ENCODE measurements at regions not wholly inside any gene's neighbourhood (a gene's known extent, or its start where the extent isn't known, plus 50 kb on each side); places are given as distances from the start of the nearest gene placed in this dataset.

GRCh38 chr18:10371165-10371564, 83.3 kb upstream of the APCDD1 start:
- no peak for TF ChIP-seq RAD21 (IDR thresholded peaks at IDR 0.05; ENCODE audit: low read depth)
- TF ChIP-seq NFIC (IDR thresholded peaks at IDR 0.05): no peak
- TF ChIP-seq TEAD4 (IDR thresholded peaks at IDR 0.05): no peak
- TF ChIP-seq, protein P1, sequence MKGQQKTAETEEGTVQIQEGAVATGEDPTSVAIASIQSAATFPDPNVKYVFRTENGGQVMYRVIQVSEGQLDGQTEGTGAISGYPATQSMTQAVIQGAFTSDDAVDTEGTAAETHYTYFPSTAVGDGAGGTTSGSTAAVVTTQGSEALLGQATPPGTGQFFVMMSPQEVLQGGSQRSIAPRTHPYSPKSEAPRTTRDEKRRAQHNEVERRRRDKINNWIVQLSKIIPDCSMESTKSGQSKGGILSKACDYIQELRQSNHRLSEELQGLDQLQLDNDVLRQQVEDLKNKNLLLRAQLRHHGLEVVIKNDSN (IDR thresholded peaks at IDR 0.05): no peak
- TF ChIP-seq ZBTB7A (IDR thresholded peaks at IDR 0.05; ENCODE audit: low read depth): no peak
- TF ChIP-seq FOXM1 (IDR thresholded peaks at IDR 0.05; ENCODE audit: borderline replicate concordance, low read depth): no peak
- no peak for TF ChIP-seq TCF12 (IDR thresholded peaks at IDR 0.05; ENCODE audit: low read depth)
- no peak for TF ChIP-seq MAX (IDR thresholded peaks at IDR 0.05)
- TF ChIP-seq EP300 (IDR thresholded peaks at IDR 0.05; ENCODE audit: borderline replicate concordance): no peak
- TF ChIP-seq EGR1 (IDR thresholded peaks at IDR 0.05): no peak
- TF ChIP-seq YY1 (IDR thresholded peaks at IDR 0.05; ENCODE audit: low read depth): no peak

GRCh38 chr18:10374195-10374594, 80.2 kb upstream of the APCDD1 start:
- TF ChIP-seq NFIC (IDR thresholded peaks at IDR 0.05) (no peak), TCF12 (IDR thresholded peaks at IDR 0.05; ENCODE audit: low read depth) (no peak), EP300 (IDR thresholded peaks at IDR 0.05; ENCODE audit: borderline replicate concordance) (no peak), TAF1 (IDR thresholded peaks at IDR 0.05; ENCODE audit: low read depth) (no peak), ZBTB7A (IDR thresholded peaks at IDR 0.05; ENCODE audit: low read depth) (no peak), RAD21 (IDR thresholded peaks at IDR 0.05; ENCODE audit: low read depth) (no peak), FOXM1 (IDR thresholded peaks at IDR 0.05; ENCODE audit: borderline replicate concordance, low read depth) (no peak), EGR1 (IDR thresholded peaks at IDR 0.05) (no peak), REST (IDR thresholded peaks at IDR 0.05; ENCODE audit: low read depth) (no peak), MAX (IDR thresholded peaks at IDR 0.05) (no peak), TEAD4 (IDR thresholded peaks at IDR 0.05) (no peak), CEBPB (IDR thresholded peaks at IDR 0.05) (no peak), YY1 (IDR thresholded peaks at IDR 0.05; ENCODE audit: low read depth) (no peak)
- TF ChIP-seq, protein P1 (IDR thresholded peaks at IDR 0.05): no peak

DNA sequence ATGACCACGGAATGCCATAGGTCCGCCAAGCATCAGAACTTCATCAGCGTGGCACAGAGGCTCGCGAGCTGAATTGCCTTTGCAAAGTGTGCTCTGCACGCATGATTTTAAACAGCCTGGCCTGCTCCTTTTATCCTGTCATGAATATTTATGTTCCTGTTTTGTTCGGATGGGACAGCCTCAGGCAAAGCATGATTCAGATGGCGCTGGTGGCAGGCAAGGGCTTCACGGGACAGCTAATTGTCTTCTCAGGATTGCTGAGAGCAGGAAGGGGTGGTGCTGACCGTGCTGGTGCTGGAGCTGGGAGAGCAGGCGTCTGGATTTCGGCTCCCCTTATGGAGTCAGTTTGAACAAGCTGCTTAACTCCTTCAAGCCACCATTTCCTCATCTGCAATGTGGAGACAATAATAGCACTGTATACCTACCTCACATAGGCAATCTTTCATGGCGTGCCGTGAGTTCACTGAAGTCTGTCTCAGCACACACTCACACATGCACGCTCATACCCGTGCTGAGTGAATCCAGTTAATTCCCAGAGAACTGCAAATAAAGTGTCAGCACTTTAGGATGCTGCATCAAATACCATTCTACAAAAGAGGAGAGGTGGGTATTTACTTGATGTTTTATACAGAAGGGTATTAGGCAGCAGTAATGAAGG, 79.7 kb upstream of the APCDD1 start:
- TF ChIP-seq TCF12 (IDR thresholded peaks at IDR 0.05; ENCODE audit: low read depth): no peak
- no peak for TF ChIP-seq TAF1 (IDR thresholded peaks at IDR 0.05; ENCODE audit: low read depth)
- no peak for TF ChIP-seq REST (IDR thresholded peaks at IDR 0.05; ENCODE audit: low read depth)
- TF ChIP-seq, protein P1 (IDR thresholded peaks at IDR 0.05): no peak
- TF ChIP-seq CREB1 (IDR thresholded peaks at IDR 0.05; ENCODE audit: low read depth): no peak
- no peak for TF ChIP-seq RAD21 (IDR thresholded peaks at IDR 0.05; ENCODE audit: low read depth)
- no peak for TF ChIP-seq NFIC (IDR thresholded peaks at IDR 0.05)
- TF ChIP-seq MAX (IDR thresholded peaks at IDR 0.05): no peak
- no peak for TF ChIP-seq EGR1 (IDR thresholded peaks at IDR 0.05)
- TF ChIP-seq CEBPB (IDR thresholded peaks at IDR 0.05): no peak

GRCh38 chr18:10376731-10377130, 77.7 kb upstream of the APCDD1 start:
- no peak for TF ChIP-seq CEBPB (IDR thresholded peaks at IDR 0.05)
- TF ChIP-seq FOXM1 (IDR thresholded peaks at IDR 0.05; ENCODE audit: borderline replicate concordance, low read depth): no peak
- TF ChIP-seq ZBTB7A (IDR thresholded peaks at IDR 0.05; ENCODE audit: low read depth): no peak
- no peak for TF ChIP-seq NFIC (IDR thresholded peaks at IDR 0.05)
- TF ChIP-seq, protein P1 (IDR thresholded peaks at IDR 0.05): no peak
- no peak for TF ChIP-seq EGR1 (IDR thresholded peaks at IDR 0.05)
- no peak for TF ChIP-seq MAX (IDR thresholded peaks at IDR 0.05)
- no peak for TF ChIP-seq EP300 (IDR thresholded peaks at IDR 0.05; ENCODE audit: borderline replicate concordance)
- no peak for TF ChIP-seq CREB1 (IDR thresholded peaks at IDR 0.05; ENCODE audit: low read depth)
- no peak for TF ChIP-seq TAF1 (IDR thresholded peaks at IDR 0.05; ENCODE audit: low read depth)
- TF ChIP-seq TEAD4 (IDR thresholded peaks at IDR 0.05): no peak
- no peak for TF ChIP-seq TCF12 (IDR thresholded peaks at IDR 0.05; ENCODE audit: low read depth)
- TF ChIP-seq REST (IDR thresholded peaks at IDR 0.05; ENCODE audit: low read depth): no peak
- no peak for TF ChIP-seq RAD21 (IDR thresholded peaks at IDR 0.05; ENCODE audit: low read depth)
- no peak for TF ChIP-seq YY1 (IDR thresholded peaks at IDR 0.05; ENCODE audit: low read depth)

Data from Ishikawa (cell line).